ENCODE measurements at regions not wholly inside any gene's neighbourhood (a gene's known extent, or its start where the extent isn't known, plus 50 kb on each side); places are given as distances from the start of the nearest gene placed in this dataset.

DNA sequence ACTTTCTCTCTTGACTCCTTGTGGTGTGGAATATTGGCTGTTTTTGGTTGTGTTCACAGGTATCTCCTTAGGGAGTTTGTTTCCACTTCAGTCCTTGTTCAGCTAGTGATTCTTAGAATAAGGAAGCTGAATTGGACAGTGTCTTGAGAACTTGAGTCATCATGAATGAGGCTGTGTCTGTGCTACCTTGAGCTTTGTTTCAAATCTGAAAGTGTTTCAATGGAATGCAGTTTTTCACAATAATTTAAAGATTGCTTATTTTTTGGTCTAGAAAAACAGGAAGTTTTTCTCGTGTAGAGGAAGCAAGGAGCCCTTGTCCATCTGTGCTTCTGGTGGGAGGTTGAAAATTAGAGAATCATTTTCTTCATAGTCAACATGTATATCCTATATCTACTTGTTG, 76.5 kb downstream of the ZNF518B start:
- no peak overlapping the region for H2BK15ac ChIP-seq (ENCODE audit: low read depth, low read length)
- H2BK20ac ChIP-seq (ENCODE audit: low read depth, low read length) = no peak overlapping the region
- TF ChIP-seq RAD21 (IDR thresholded peaks at IDR 0.05; ENCODE audit: low read length) (no peak), RFX5 (IDR thresholded peaks at IDR 0.05; ENCODE audit: low read depth, low read length) (no peak), RCOR1 (IDR thresholded peaks at IDR 0.05; ENCODE audit: insufficient replicate concordance, low read length) (no peak), MAFK (IDR thresholded peaks at IDR 0.05; ENCODE audit: low read depth, low read length) (no peak), CEBPB (IDR thresholded peaks at IDR 0.05; ENCODE audit: low read depth, low read length) (no peak), SMC3 (IDR thresholded peaks at IDR 0.05; ENCODE audit: low read depth, low read length) (no peak), NFE2L2 (IDR thresholded peaks at IDR 0.05; ENCODE audit: low read depth, low read length) (no peak), CHD1 (IDR thresholded peaks at IDR 0.05; ENCODE audit: low read depth, low read length) (no peak), USF2 (IDR thresholded peaks at IDR 0.05; ENCODE audit: low read depth, low read length) (no peak), BHLHE40 (IDR thresholded peaks at IDR 0.05; ENCODE audit: low read depth, low read length) (no peak), MXI1 (IDR thresholded peaks at IDR 0.05; ENCODE audit: borderline replicate concordance, low read depth, low read length) (no peak), ELK1 (IDR thresholded peaks at IDR 0.05; ENCODE audit: borderline replicate concordance, low read depth, low read length) (no peak), POLR2A (IDR thresholded peaks at IDR 0.05; ENCODE audit: low read depth, low read length) (no peak)
- TF ChIP-seq, protein P1, sequence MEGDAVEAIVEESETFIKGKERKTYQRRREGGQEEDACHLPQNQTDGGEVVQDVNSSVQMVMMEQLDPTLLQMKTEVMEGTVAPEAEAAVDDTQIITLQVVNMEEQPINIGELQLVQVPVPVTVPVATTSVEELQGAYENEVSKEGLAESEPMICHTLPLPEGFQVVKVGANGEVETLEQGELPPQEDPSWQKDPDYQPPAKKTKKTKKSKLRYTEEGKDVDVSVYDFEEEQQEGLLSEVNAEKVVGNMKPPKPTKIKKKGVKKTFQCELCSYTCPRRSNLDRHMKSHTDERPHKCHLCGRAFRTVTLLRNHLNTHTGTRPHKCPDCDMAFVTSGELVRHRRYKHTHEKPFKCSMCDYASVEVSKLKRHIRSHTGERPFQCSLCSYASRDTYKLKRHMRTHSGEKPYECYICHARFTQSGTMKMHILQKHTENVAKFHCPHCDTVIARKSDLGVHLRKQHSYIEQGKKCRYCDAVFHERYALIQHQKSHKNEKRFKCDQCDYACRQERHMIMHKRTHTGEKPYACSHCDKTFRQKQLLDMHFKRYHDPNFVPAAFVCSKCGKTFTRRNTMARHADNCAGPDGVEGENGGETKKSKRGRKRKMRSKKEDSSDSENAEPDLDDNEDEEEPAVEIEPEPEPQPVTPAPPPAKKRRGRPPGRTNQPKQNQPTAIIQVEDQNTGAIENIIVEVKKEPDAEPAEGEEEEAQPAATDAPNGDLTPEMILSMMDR (conservative IDR thresholded peaks at IDR 0.05; ENCODE audit: low read depth, low read length) = no peak
- no peaks in the 10 kb centered on the region for H3K79me1 ChIP-seq (ENCODE audit: low read depth in 1 of 2, low read length in 2 of 2)
- CTCF ChIA-PET = no interaction called here
- BruUV-seq (replicated peaks) = no TSS peak
- H3K18ac ChIP-seq (ENCODE audit: low read depth, low read length) = no peak overlapping the region
- H3K27ac ChIP-seq (ENCODE audit: insufficient read depth, low read length) = no peak overlapping the region
- intact Hi-C loops (cut with micrococcal nuclease) (no loop called here), in situ Hi-C loops (cut with MboI; ENCODE audit: low sequenced_read_pairs) (no loop called here), dilution Hi-C loops (cut with HindIII; ENCODE audit: low sequenced_read_pairs, unreplicated experiment) (no loop called here)
- H3K36me3 ChIP-seq (ENCODE audit: control insufficient read depth, insufficient read depth, low read length) = no peaks in the 10 kb centered on the region
- H2AFZ ChIP-seq (replicated peaks; ENCODE audit: low read length, poor library complexity) = no peak overlapping the region
- H4K8ac ChIP-seq (ENCODE audit: low read depth in 2 of 2, low read length in 2 of 2) = no peak overlapping the region
- no peak overlapping the region for H3K14ac ChIP-seq (replicated peaks; ENCODE audit: low read depth, low read length)
- no peaks in the 10 kb centered on the region for H3K9me1 ChIP-seq (ENCODE audit: insufficient read depth, low read length)
- no peak overlapping the region for H4K91ac ChIP-seq (ENCODE audit: insufficient read depth, low read depth, low read length)
- no CpG with 5 or more reads among the region's 1 CpG for WGBS, 2 experiments (ENCODE audit: extremely low coverage in 2 of 2, insufficient read length in 1 of 2)
- no peak for ATAC-seq (ENCODE audit: low read depth)
- no peak overlapping the region for H3K4me2 ChIP-seq (ENCODE audit: low read depth, low read length)
- H2AK5ac ChIP-seq (ENCODE audit: low read depth, low read length) = no peak overlapping the region
- no peak overlapping the region for H3K56ac ChIP-seq (ENCODE audit: extremely low read depth, insufficient read depth, low read length)
- no peaks in the 10 kb centered on the region for H3K4me1 ChIP-seq (ENCODE audit: control insufficient read depth, insufficient read depth, low read length)
- no peaks in the 10 kb centered on the region for H4K20me1 ChIP-seq (ENCODE audit: insufficient read depth, low read length)
- no peak overlapping the region for H3K4ac ChIP-seq (ENCODE audit: low read depth, low read length)
- H4K5ac ChIP-seq (ENCODE audit: low read depth, low read length) = no peak overlapping the region
- H2AK9ac ChIP-seq (replicated peaks; ENCODE audit: low read depth, low read length, poor library complexity) = no peak overlapping the region
- H3K9me3 ChIP-seq (ENCODE audit: control insufficient read depth, insufficient read depth, low read length) = no peaks in the 10 kb centered on the region; the same call in 1 of the 2 replicates
- H3K27me3 ChIP-seq (ENCODE audit: control insufficient read depth, insufficient read depth, low read length) = no peaks in the 10 kb centered on the region
- no peak overlapping the region for H3K23ac ChIP-seq (ENCODE audit: low read depth, low read length)
- no peak for DNase-seq
- H2BK120ac ChIP-seq (ENCODE audit: low read depth, low read length) = no peak overlapping the region
- POLR2A ChIA-PET (ENCODE audit: unreplicated experiment) = no interaction called here
- no peak overlapping the region for H3K9ac ChIP-seq (ENCODE audit: low read depth, low read length)
- no peak overlapping the region for H2BK5ac ChIP-seq (ENCODE audit: low read depth, low read length, poor library complexity, severe bottlenecking)
- no peak overlapping the region for H3K4me3 ChIP-seq (ENCODE audit: insufficient read depth, low read depth, low read length)
